GM12872 (cell line): ENCODE measurements at regions not wholly inside any gene's neighbourhood (a gene's known extent, or its start where the extent isn't known, plus 50 kb on each side); places are given as distances from the start of the nearest gene placed in this dataset.

Experiments
- CTCF ChIP-seq: IDR thresholded peaks from 3 replicates; pipeline ENCODE4 v1.5.1; 2011; ENCODE audit warnings: low read depth, mild to moderate bottlenecking, low read length, moderate library complexity; ENCODE audit not compliant: insufficient read depth

GRCh38 chr12:83198291-83199015 lies 511.7 kb downstream of the TMTC2 start:
- no peak for TF ChIP-seq CTCF

GRCh38 chr12:83197483-83197914 lies 510.8 kb downstream of the TMTC2 start:
- no peak for TF ChIP-seq CTCF

- no peak for TF ChIP-seq CTCF
Measured at GRCh38 chr12:83196694-83197350, 510.1 kb downstream of the TMTC2 start.

GRCh38 chr12:83190631-83191390 lies 504.1 kb downstream of the TMTC2 start:
- TF ChIP-seq CTCF = no peak

GRCh38 chr12:83186419-83186818 lies 499.7 kb downstream of the TMTC2 start:
- no peak for TF ChIP-seq CTCF

- no peak for TF ChIP-seq CTCF
Measured at GRCh38 chr12:83185241-83185640, 498.5 kb downstream of the TMTC2 start.
